KMS-11 (cell line): ENCODE measurements at regions not wholly inside any gene's neighbourhood (a gene's known extent, or its start where the extent isn't known, plus 50 kb on each side); places are given as distances from the start of the nearest gene placed in this dataset.

Experiments
- H2AFZ ChIP-seq: fragments of 200-600 bp; sonication (generic); 2 replicates; pipeline ENCODE4 v1.6.1; 2016; ENCODE audit warnings: antibody characterized with exemption, mixed run types, low read depth
- H3K27ac ChIP-seq: fragments of 200-600 bp; sonication (generic); 2 replicates; pipeline ENCODE4 v1.6.1; 2016; ENCODE audit warnings: mild to moderate bottlenecking, mixed run types
- H3K27me3 ChIP-seq: fragments of 200-600 bp; sonication (generic); 2 replicates; pipeline ENCODE4 v1.6.1; 2017; ENCODE audit warnings: mild to moderate bottlenecking, low read depth, mixed run types, moderate library complexity; ENCODE audit not compliant: insufficient read depth
- H3K36me3 ChIP-seq: fragments of 200-600 bp; sonication (generic); 2 replicates; pipeline ENCODE4 v1.6.1; 2017; ENCODE audit warnings: mild to moderate bottlenecking, mixed run types; ENCODE audit not compliant: insufficient read depth
- H3K4me1 ChIP-seq: fragments of 200-600 bp; sonication (generic); 2 replicates; pipeline ENCODE4 v1.6.1; 2016; ENCODE audit warnings: mild to moderate bottlenecking, low read depth, mixed run types; ENCODE audit not compliant: poor library complexity, severe bottlenecking
- H3K4me2 ChIP-seq: fragments of 200-600 bp; sonication (generic); 2 replicates; pipeline ENCODE4 v1.7.0; 2016; ENCODE audit warnings: mild to moderate bottlenecking, mixed run types
- H3K4me3 ChIP-seq: fragments of 200-600 bp; sonication (generic); IDR thresholded peaks from 2 replicates; pipeline ENCODE4 v1.6.1; 2017; ENCODE audit warnings: low read depth, low read length, mixed read lengths; ENCODE audit not compliant: insufficient read depth
- H3K79me2 ChIP-seq: fragments of 200-600 bp; sonication (generic); 2 replicates; pipeline ENCODE4 v1.6.1; 2016; ENCODE audit warnings: low read depth, mixed run types; ENCODE audit not compliant: insufficient read depth
- H3K9ac ChIP-seq: fragments of 200-600 bp; sonication (generic); 2 replicates; pipeline ENCODE4 v1.6.1; 2016; ENCODE audit warnings: mild to moderate bottlenecking, mixed run types
- H4K20me1 ChIP-seq: fragments of 200-600 bp; sonication (generic); 2 replicates; pipeline ENCODE4 v1.6.1; 2016; ENCODE audit warnings: mild to moderate bottlenecking, mixed run types; ENCODE audit not compliant: insufficient read depth
- TF ChIP-seq, protein P1 (sequence below): fragments of 200-600 bp; sonication (generic); conservative IDR thresholded peaks from 2 replicates; pipeline ENCODE4 v1.6.1; 2017; ENCODE audit warnings: low read depth, mild to moderate bottlenecking, antibody characterized with exemption, low read length, moderate library complexity, mixed read lengths

- Histone ChIP-seq H3K27me3 (no peaks in the 10 kb centered on the region), H3K4me1 (no peaks in the 10 kb centered on the region), H2AFZ (no peak overlapping the region), H3K9ac (no peak overlapping the region), H3K4me2 (no peak overlapping the region), H4K20me1 (no peaks in the 10 kb centered on the region), H3K27ac (no peak overlapping the region), H3K4me3 (no peak overlapping the region), H3K79me2 (no peaks in the 10 kb centered on the region), H3K36me3 (no peaks in the 10 kb centered on the region)
- TF ChIP-seq, protein P1, sequence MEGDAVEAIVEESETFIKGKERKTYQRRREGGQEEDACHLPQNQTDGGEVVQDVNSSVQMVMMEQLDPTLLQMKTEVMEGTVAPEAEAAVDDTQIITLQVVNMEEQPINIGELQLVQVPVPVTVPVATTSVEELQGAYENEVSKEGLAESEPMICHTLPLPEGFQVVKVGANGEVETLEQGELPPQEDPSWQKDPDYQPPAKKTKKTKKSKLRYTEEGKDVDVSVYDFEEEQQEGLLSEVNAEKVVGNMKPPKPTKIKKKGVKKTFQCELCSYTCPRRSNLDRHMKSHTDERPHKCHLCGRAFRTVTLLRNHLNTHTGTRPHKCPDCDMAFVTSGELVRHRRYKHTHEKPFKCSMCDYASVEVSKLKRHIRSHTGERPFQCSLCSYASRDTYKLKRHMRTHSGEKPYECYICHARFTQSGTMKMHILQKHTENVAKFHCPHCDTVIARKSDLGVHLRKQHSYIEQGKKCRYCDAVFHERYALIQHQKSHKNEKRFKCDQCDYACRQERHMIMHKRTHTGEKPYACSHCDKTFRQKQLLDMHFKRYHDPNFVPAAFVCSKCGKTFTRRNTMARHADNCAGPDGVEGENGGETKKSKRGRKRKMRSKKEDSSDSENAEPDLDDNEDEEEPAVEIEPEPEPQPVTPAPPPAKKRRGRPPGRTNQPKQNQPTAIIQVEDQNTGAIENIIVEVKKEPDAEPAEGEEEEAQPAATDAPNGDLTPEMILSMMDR: no peak
These were observed 135.9 kb upstream of the KIRREL3 start for GRCh38 chr11:127136438-127136837.

- no peak overlapping the region for H2AFZ ChIP-seq
- H3K4me3 ChIP-seq: no peak overlapping the region
- no peak overlapping the region for H3K9ac ChIP-seq
- no peak overlapping the region for H3K4me2 ChIP-seq
- H3K27me3 ChIP-seq: no peaks in the 10 kb centered on the region
- H3K79me2 ChIP-seq: no peaks in the 10 kb centered on the region
- no peak overlapping the region for H3K27ac ChIP-seq
- H4K20me1 ChIP-seq: no peaks in the 10 kb centered on the region
- TF ChIP-seq, protein P1: no peak
- H3K36me3 ChIP-seq: no peaks in the 10 kb centered on the region
- H3K4me1 ChIP-seq: no peaks in the 10 kb centered on the region
These were observed 134.7 kb upstream of the KIRREL3 start for GRCh38 chr11:127135256-127135655.

DNA sequence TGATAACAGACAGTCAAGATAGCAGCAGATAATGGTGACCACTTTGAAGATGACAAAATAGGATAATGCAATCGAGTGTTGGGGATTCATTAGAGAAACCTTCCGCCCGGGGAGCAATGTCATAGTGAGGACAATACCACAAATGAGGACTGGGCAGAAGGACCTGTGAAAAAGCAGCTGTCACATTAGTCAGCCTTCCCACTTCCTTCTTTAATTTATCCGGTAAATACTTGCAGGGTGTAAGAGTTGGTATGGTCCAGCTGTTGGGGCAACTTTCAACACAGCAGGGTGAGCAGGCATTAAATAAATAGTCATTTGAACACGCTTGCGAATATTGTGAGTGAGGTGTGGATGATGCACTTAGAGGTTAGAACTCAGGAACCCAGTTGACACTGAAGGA is 132.5 kb upstream of the KIRREL3 start:
- no peaks in the 10 kb centered on the region for H3K4me1 ChIP-seq
- H2AFZ ChIP-seq: no peak overlapping the region
- no peaks in the 10 kb centered on the region for H3K27me3 ChIP-seq
- no peak overlapping the region for H3K27ac ChIP-seq
- no peaks in the 10 kb centered on the region for H4K20me1 ChIP-seq
- H3K79me2 ChIP-seq: no peaks in the 10 kb centered on the region
- no peak overlapping the region for H3K4me2 ChIP-seq
- no peak overlapping the region for H3K4me3 ChIP-seq
- H3K36me3 ChIP-seq: no peaks in the 10 kb centered on the region
- TF ChIP-seq, protein P1: no peak
- no peak overlapping the region for H3K9ac ChIP-seq

DNA sequence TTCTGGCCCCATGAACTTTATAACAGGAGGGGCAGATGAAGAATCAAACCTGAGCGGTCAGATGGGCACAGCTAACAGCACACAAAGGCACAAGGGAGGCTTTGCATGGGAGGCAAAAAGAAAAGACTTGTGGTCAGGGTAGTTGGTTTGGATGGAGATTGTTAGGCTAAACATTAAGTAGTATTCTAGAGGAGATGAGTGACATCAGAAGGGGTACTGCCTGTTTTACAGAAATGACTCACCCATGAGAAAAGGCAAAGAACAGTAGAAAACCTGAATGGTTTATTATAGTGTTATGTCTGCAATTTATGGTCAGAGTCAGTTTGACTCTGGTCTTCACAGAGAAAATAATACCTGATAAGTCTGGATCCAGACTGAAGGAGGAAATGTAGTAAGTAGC is 129.8 kb upstream of the KIRREL3 start:
- Histone ChIP-seq H3K4me3 (no peak overlapping the region), H3K27ac (no peak overlapping the region), H3K27me3 (no peaks in the 10 kb centered on the region), H3K36me3 (no peaks in the 10 kb centered on the region), H2AFZ (no peak overlapping the region), H4K20me1 (no peaks in the 10 kb centered on the region), H3K79me2 (no peaks in the 10 kb centered on the region), H3K4me2 (no peak overlapping the region), H3K4me1 (no peaks in the 10 kb centered on the region), H3K9ac (no peak overlapping the region)
- TF ChIP-seq, protein P1: no peak

- Histone ChIP-seq H3K79me2 (no peaks in the 10 kb centered on the region), H3K27me3 (no peaks in the 10 kb centered on the region), H3K9ac (no peak overlapping the region), H3K4me2 (no peak overlapping the region), H3K27ac (no peak overlapping the region), H2AFZ (no peak overlapping the region), H3K4me3 (no peak overlapping the region), H3K4me1 (no peaks in the 10 kb centered on the region), H3K36me3 (no peaks in the 10 kb centered on the region), H4K20me1 (no peaks in the 10 kb centered on the region)
- TF ChIP-seq, protein P1: no peak
These were observed 126.4 kb upstream of the KIRREL3 start for GRCh38 chr11:127126986-127127385.
